ENCODE measurements at regions not wholly inside any gene's neighbourhood (a gene's known extent, or its start where the extent isn't known, plus 50 kb on each side); places are given as distances from the start of the nearest gene placed in this dataset.
"Not testable (repeated sequence)": the region's sequence is repeated elsewhere in the genome, so short reads cannot be mapped to it uniquely, and the experiment has no call there.

DNA sequence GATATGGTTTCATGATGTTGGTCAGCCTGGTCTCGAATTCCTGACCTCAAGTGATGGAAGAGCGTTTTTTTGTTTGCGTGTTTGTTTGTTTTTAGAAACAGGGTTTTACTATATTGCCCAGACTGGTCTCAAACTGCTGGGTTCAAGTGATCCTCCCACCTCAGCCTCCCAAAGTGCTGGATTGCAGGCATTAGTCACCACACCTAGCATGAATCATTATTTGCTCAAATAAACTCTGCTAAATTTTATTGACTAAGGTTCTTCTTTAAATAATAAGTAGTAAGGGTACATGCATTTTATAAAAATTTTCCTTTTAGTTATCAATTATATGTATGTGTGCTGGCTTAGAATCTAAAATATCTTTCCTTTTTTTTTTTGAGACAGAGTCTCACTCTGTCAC lies 52.9 kb downstream of the ZBTB9 start:
- TF ChIP-seq POLR2A (IDR thresholded peaks at IDR 0.05) (no peak), POLR2AphosphoS5 (IDR thresholded peaks at IDR 0.05) (no peak), CTCF (IDR thresholded peaks at IDR 0.05 in 8 of 11, conservative IDR thresholded peaks at IDR 0.05 in 3 of 11) (no peak)
- intact Hi-C loops (cut with DNase I; ENCODE audit: low total_unique reads): no loop called here
- 95 to 100% (median 96%) methylated on average over 3 of the region's 3 CpGs for WGBS, 5 donors
- H3K36me3 ChIP-seq: no peaks in the 10 kb centered on the region
- peaks cover 0 to 20% (median 14%) of the 10 kb centered on the region in 6 donors for H3K4me1 ChIP-seq
- H3K9me3 ChIP-seq: no peaks in the 10 kb centered on the region
- no peak overlapping the region for H3K27ac ChIP-seq
- no peak for DNase-seq
- peaks cover 0 to 7% (median 0%) of the 10 kb centered on the region in 7 donors for H3K27me3 ChIP-seq (replicated peaks in 1 of 7)
- no peak overlapping the region for H3K4me3 ChIP-seq

- TF ChIP-seq POLR2AphosphoS5 (IDR thresholded peaks at IDR 0.05): peak in 1 of 3 donors; percentile 28
- no peak for TF ChIP-seq CTCF (IDR thresholded peaks at IDR 0.05 in 8 of 11, conservative IDR thresholded peaks at IDR 0.05 in 3 of 11)
- H3K9me3 ChIP-seq: no peaks in the 10 kb centered on the region
- H3K27me3 ChIP-seq (replicated peaks in 1 of 7): peaks cover 0 to 11% (median 0%) of the 10 kb centered on the region in 7 donors
- 19 to 28% (median 25%) methylated on average over 16 of the region's 16 CpGs for WGBS, 5 donors
- peak overlapping the region in 3 of 8 donors; percentile 11 to 53 (median 12) for H3K4me3 ChIP-seq
- peak overlapping the region in 6 of 8 donors; percentile 5 to 61 (median 28) for H3K27ac ChIP-seq
- DNase-seq: no peak
- H3K36me3 ChIP-seq: no peaks in the 10 kb centered on the region
- H3K4me1 ChIP-seq: peaks cover 0 to 24% (median 15%) of the 10 kb centered on the region in 6 donors
- intact Hi-C loops (cut with DNase I; ENCODE audit: low total_unique reads): no loop called here
These were observed 54.9 kb downstream of the ZBTB9 start for GRCh38 chr6:33508935-33509926.

DNA sequence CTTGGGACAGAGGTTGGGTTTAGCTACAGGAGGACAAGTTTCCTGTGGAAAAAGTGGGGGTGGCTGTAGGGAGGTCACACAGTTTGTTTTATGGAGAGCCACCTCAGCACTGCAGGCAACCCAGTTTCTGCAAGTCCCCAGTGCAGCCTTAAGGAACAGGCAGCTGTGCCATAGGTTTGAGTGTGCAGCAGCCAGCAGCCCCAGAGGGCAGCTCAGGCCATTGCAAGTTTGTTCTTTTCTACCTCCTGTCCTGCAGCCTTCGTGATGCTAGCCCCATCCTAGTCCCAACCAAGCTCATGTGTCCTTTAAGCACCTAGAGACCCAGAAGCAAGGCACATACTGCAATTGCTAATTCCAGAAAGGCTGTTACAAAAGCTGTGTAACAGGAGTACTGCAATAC lies 58.8 kb downstream of the ZBTB9 start:
- no peak for DNase-seq
- no peak for TF ChIP-seq POLR2A (IDR thresholded peaks at IDR 0.05)
- TF ChIP-seq POLR2AphosphoS5 (IDR thresholded peaks at IDR 0.05): no peak
- TF ChIP-seq CTCF (IDR thresholded peaks at IDR 0.05 in 8 of 11, conservative IDR thresholded peaks at IDR 0.05 in 3 of 11): no peak

DNA sequence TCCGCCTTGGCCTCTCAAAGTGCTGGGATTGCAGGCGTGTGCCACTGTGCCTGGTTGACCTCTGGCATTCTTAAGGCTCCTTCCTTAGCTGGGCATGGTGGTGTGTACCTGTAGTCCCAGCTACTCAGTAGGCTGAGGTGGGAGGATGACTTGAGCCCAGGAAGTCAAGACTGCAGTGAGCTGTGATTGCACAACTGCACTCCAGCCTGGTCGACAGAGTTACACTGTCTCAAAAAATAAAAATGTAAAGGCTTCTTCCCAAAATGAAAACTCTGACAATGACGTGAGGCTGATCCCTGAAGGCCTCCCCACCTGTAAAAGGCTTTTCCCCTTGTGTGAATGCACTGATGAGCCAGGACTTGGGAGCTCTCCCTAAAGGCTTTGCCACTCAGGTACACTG lies 62.4 kb downstream of the ZBTB9 start:
- 50 to 75% (median 63%) methylated on average over 4 of the region's 4 CpGs for WGBS, 5 donors
- intact Hi-C loops (cut with DNase I; ENCODE audit: low total_unique reads): no loop called here
- no peak for DNase-seq

More for the DNA sequence above, 58.8 kb downstream of the ZBTB9 start:
- Histone ChIP-seq H3K36me3 (no peaks in the 10 kb centered on the region), H3K9me3 (no peaks in the 10 kb centered on the region), H3K4me3 (no peak overlapping the region), H3K4me1 (peaks cover 0 to 23% (median 15%) of the 10 kb centered on the region in 6 donors), H3K27me3 (replicated peaks in 1 of 7) (peaks cover 0 to 13% (median 0%) of the 10 kb centered on the region in 7 donors), H3K27ac (no peak overlapping the region)
- WGBS, 5 donors: 80 to 100% (median 86%) methylated on average over 1 of the region's 1 CpG
- intact Hi-C loops (cut with DNase I; ENCODE audit: low total_unique reads): no loop called here

GRCh38 chr6:33520636-33521488 lies 59.2 kb downstream of the BAK1 start:
- 87 to 93% (median 89%) methylated on average over 9 to 10 of the region's 10 CpGs for WGBS, 5 donors
- H3K4me3 ChIP-seq; DNase-seq; H3K27me3 ChIP-seq (replicated peaks in 1 of 7); H3K36me3 ChIP-seq; intact Hi-C loops (cut with DNase I; ENCODE audit: low total_unique reads); H3K9me3 ChIP-seq; H3K4me1 ChIP-seq; H3K27ac ChIP-seq: not testable (repeated sequence)

More for the DNA sequence above, 62.4 kb downstream of the ZBTB9 start:
- Histone ChIP-seq H3K36me3 (no peaks in the 10 kb centered on the region), H3K4me3 (no peak overlapping the region), H3K27ac (no peak overlapping the region), H3K4me1 (peaks cover 0 to 9% (median 2%) of the 10 kb centered on the region in 6 donors), H3K27me3 (replicated peaks in 1 of 7) (peaks cover 0 to 6% (median 0%) of the 10 kb centered on the region in 7 donors), H3K9me3 (peaks cover 0 to 4% (median 0%) of the 10 kb centered on the region in 8 donors)
- TF ChIP-seq POLR2A (IDR thresholded peaks at IDR 0.05): no peak
- no peak for TF ChIP-seq POLR2AphosphoS5 (IDR thresholded peaks at IDR 0.05)
- no peak for TF ChIP-seq CTCF (IDR thresholded peaks at IDR 0.05 in 8 of 11, conservative IDR thresholded peaks at IDR 0.05 in 3 of 11)
